Upper lobe of left lung (tissue), 6 donors: ENCODE measurements at regions not wholly inside any gene's neighbourhood (a gene's known extent, or its start where the extent isn't known, plus 50 kb on each side); places are given as distances from the start of the nearest gene placed in this dataset.

Experiments used
- ATAC-seq, 2 donors: fragments of 200-7000 bp; cut with Tn5 transposase; one replicate each; pipeline ENCODE4 v1.9.1; 2022; ENCODE audit warnings: mild to moderate bottlenecking in 2 of 2, moderate library complexity in 2 of 2; ENCODE audit not compliant: low FRiP score in 2 of 2
- DNase-seq, 2 donors: peaks; one replicate each; pipeline ENCODE4 v3.0.0-alpha.2; 2019 to 2020
- H3K27ac ChIP-seq, 4 donors: fragments of 200-600 bp; sonication (generic); one replicate each; pipeline ENCODE4 v1.5.1; 2016 to 2019
- H3K27me3 ChIP-seq, 4 donors: fragments of 200-600 bp; sonication (generic); one replicate each; pipeline ENCODE4 v1.5.1; 2017 to 2019
- H3K36me3 ChIP-seq, 4 donors: fragments of 200-600 bp; sonication (generic); one replicate each; pipeline ENCODE4 v1.5.1; 2016 to 2019
- H3K4me1 ChIP-seq, 4 donors: fragments of 200-600 bp; sonication (generic); one replicate each; pipeline ENCODE4 v1.5.1; 2018 to 2019
- H3K4me3 ChIP-seq, 4 donors: fragments of 200-600 bp; sonication (generic); one replicate each; pipeline ENCODE4 v1.5.1; 2017 to 2019; ENCODE audit warnings: mild to moderate bottlenecking in 2 of 4, moderate library complexity in 1 of 4
- H3K9me3 ChIP-seq, 4 donors: fragments of 200-600 bp; sonication (generic); one replicate each; pipeline ENCODE4 v1.5.1; 2018 to 2019
- EP300 ChIP-seq, 4 donors: sonication (generic); formaldehyde crosslinking; IDR thresholded peaks; one replicate each; pipeline ENCODE4 v1.5.1; 2017; ENCODE audit warnings: antibody characterized with exemption in 4 of 4, control low read depth in 2 of 4
- POLR2A ChIP-seq, 4 donors: fragments of 450-650 bp; IDR thresholded peaks; one replicate each; pipeline ENCODE4 v1.5.1; 2016 to 2017; ENCODE audit warnings: antibody characterized with exemption in 4 of 4, mild to moderate bottlenecking in 2 of 4
- POLR2AphosphoS5 ChIP-seq, 2 donors: sonication (generic); formaldehyde crosslinking; IDR thresholded peaks; one replicate each; pipeline ENCODE4 v1.5.1; 2017; ENCODE audit warnings: antibody characterized with exemption in 2 of 2
- whole genome bisulfite sequencing, 2 donors: methylation state at CpG; one replicate each; pipeline ENCODE4 v1.1.5; 2017 to 2018; 5-methylcytosine and 5-hydroxymethylcytosine counted together
- TF ChIP-seq, protein P1 (sequence below), 6 experiments: fragments of 450-650 bp in 4 of 6; fragments of 200-600 bp in 2 of 6; sonication (generic) in 2 of 6; IDR thresholded peaks; one replicate each; pipeline ENCODE4 v1.5.1; 2016 to 2019; ENCODE audit warnings: antibody characterized with exemption in 6 of 6
- donor health status: DM: no; HTN: no; CAD: no; lungs with moderate emphysema.
- donor health status: DM: no; HTN: yes; CAD: no; lungs with severe emphysema.

- H3K9me3 ChIP-seq = no peaks in the 10 kb centered on the region
- no peak overlapping the region for H3K4me3 ChIP-seq
- DNase-seq (no peak), ATAC-seq (no peak)
- H3K4me1 ChIP-seq = no peaks in the 10 kb centered on the region
- TF ChIP-seq EP300 (IDR thresholded peaks at IDR 0.05) (no peak), POLR2AphosphoS5 (IDR thresholded peaks at IDR 0.05) (no peak), POLR2A (IDR thresholded peaks at IDR 0.05) (no peak)
- H3K36me3 ChIP-seq = no peaks in the 10 kb centered on the region
- no peaks in the 10 kb centered on the region for H3K27me3 ChIP-seq
- no peak overlapping the region for H3K27ac ChIP-seq
- 65 to 67% methylated on average over 4 of the region's 4 CpGs for WGBS, 2 donors
Measured at GRCh38 chr9:12204512-12204911, 488.7 kb upstream of the TYRP1 start.

DNA sequence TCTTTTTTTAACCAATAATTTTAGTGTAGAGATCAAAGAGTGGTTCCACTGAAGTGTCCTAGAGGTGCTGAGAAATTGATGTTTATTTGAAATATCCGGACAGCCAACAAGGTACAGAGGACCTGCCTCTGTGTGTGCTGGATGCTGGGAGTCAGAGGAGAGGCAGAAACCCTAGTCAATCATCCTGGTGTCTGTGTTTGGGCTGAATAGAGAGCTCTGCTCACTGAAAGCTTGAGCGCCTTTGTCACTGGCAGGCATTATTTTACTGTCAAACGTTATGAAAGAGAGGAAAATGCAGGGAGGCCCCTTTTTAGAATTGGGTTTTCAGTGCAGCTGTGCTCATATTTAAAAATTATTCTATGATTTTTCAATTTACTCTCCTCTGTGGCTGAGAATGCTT, 480.3 kb upstream of the TYRP1 start:
- H3K4me1 ChIP-seq = no peaks in the 10 kb centered on the region
- no peaks in the 10 kb centered on the region for H3K27me3 ChIP-seq
- no peaks in the 10 kb centered on the region for H3K9me3 ChIP-seq
- 44 to 56% methylated on average over 3 of the region's 3 CpGs for WGBS, 2 donors
- H3K27ac ChIP-seq = no peak overlapping the region
- ATAC-seq (no peak), DNase-seq (no peak)
- no peak overlapping the region for H3K4me3 ChIP-seq
- H3K36me3 ChIP-seq = no peaks in the 10 kb centered on the region
- TF ChIP-seq, protein P1, sequence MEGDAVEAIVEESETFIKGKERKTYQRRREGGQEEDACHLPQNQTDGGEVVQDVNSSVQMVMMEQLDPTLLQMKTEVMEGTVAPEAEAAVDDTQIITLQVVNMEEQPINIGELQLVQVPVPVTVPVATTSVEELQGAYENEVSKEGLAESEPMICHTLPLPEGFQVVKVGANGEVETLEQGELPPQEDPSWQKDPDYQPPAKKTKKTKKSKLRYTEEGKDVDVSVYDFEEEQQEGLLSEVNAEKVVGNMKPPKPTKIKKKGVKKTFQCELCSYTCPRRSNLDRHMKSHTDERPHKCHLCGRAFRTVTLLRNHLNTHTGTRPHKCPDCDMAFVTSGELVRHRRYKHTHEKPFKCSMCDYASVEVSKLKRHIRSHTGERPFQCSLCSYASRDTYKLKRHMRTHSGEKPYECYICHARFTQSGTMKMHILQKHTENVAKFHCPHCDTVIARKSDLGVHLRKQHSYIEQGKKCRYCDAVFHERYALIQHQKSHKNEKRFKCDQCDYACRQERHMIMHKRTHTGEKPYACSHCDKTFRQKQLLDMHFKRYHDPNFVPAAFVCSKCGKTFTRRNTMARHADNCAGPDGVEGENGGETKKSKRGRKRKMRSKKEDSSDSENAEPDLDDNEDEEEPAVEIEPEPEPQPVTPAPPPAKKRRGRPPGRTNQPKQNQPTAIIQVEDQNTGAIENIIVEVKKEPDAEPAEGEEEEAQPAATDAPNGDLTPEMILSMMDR (IDR thresholded peaks at IDR 0.05) = no peak
- TF ChIP-seq EP300 (IDR thresholded peaks at IDR 0.05) = no peak
- no peak for TF ChIP-seq POLR2A (IDR thresholded peaks at IDR 0.05)
- no peak for TF ChIP-seq POLR2AphosphoS5 (IDR thresholded peaks at IDR 0.05)

DNA sequence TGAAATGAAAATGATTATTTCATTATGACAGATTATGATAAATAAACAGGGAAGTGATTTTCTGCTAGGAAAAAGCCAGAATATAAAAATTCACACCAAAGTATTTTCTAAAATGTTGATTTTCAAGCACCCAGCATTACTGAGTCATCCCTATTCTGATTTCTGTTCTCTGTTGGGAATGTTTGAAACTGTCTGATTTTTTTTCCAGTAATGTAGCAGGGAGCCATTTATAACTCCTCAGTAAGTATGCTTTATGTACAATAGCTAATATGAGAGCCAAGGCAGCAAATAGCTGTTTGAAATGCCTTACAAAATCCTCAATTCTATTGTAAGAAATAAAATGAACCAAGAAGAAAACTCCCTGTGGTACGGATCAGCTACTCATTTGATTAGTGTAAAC, 471.7 kb upstream of the TYRP1 start:
- no peak overlapping the region for H3K4me3 ChIP-seq
- H3K4me1 ChIP-seq = no peaks in the 10 kb centered on the region
- 20 to 66% methylated on average over 1 of the region's 1 CpG for WGBS, 2 donors
- no peak for TF ChIP-seq POLR2A (IDR thresholded peaks at IDR 0.05)
- TF ChIP-seq, protein P1 (IDR thresholded peaks at IDR 0.05) = no peak
- TF ChIP-seq POLR2AphosphoS5 (IDR thresholded peaks at IDR 0.05) = no peak
- no peak for TF ChIP-seq EP300 (IDR thresholded peaks at IDR 0.05)
- no peak for ATAC-seq
- no peaks in the 10 kb centered on the region for H3K9me3 ChIP-seq
- no peak for DNase-seq
- H3K27ac ChIP-seq = no peak overlapping the region
- H3K36me3 ChIP-seq = no peaks in the 10 kb centered on the region
- no peaks in the 10 kb centered on the region for H3K27me3 ChIP-seq

DNA sequence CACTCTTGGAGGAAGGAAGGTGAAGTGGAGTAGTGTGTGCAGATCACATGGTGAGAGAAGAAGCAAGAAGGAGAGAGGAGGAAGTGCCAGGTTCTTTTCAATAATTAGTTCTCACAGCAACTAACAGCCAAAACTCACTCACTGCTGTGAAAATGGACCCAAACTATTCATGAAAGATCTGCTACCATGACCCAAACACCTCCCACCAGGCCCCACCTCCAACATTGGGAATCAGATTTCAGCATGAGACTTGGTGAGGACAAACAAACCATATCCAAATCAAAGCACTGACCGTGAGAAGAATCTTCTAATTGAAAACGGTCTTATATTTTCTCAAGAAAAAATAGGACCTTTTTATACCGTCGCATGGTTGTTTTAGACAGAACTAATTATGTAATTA, 468.7 kb upstream of the TYRP1 start:
- no peaks in the 10 kb centered on the region for H3K9me3 ChIP-seq
- H3K27ac ChIP-seq = no peak overlapping the region
- ATAC-seq (no peak), DNase-seq (no peak)
- no peaks in the 10 kb centered on the region for H3K4me1 ChIP-seq
- 63 to 71% methylated on average over 4 of the region's 4 CpGs for WGBS, 2 donors
- no peak overlapping the region for H3K4me3 ChIP-seq
- no peaks in the 10 kb centered on the region for H3K36me3 ChIP-seq
- TF ChIP-seq POLR2A (IDR thresholded peaks at IDR 0.05) (no peak), POLR2AphosphoS5 (IDR thresholded peaks at IDR 0.05) (no peak), EP300 (IDR thresholded peaks at IDR 0.05) (no peak)
- no peaks in the 10 kb centered on the region for H3K27me3 ChIP-seq

DNA sequence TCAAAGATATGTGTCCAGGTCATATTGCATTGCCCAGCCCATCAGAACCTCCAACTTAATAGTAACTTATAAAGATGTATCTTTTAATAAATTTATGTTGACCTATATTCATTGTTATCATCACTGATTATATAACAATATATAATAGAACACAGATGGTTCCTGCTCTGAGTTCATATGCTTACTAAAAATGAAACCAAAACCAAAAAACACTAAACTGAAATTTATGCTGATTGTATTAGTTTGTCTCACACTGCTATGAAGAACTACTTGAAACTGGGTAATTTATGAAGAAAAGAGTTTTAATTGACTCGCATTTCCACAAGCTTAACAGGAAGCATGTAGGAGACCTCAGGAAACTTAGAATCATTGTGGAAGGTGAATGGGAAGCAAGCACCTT, 462.5 kb upstream of the TYRP1 start:
- Histone ChIP-seq H3K27ac (no peak overlapping the region), H3K4me1 (no peaks in the 10 kb centered on the region), H3K4me3 (no peak overlapping the region), H3K27me3 (no peaks in the 10 kb centered on the region), H3K9me3 (peaks cover 0 to 12% (median 4%) of the 10 kb centered on the region in 4 donors), H3K36me3 (no peaks in the 10 kb centered on the region)
- WGBS, 2 donors = 53 to 71% methylated on average over 1 of the region's 1 CpG
- no peak for DNase-seq
- TF ChIP-seq, protein P1 (IDR thresholded peaks at IDR 0.05) = no peak
- no peak for TF ChIP-seq EP300 (IDR thresholded peaks at IDR 0.05)
- TF ChIP-seq POLR2AphosphoS5 (IDR thresholded peaks at IDR 0.05) = no peak
- no peak for TF ChIP-seq POLR2A (IDR thresholded peaks at IDR 0.05)
- no peak for ATAC-seq

GRCh38 chr9:12231832-12232231, 461.4 kb upstream of the TYRP1 start:
- Histone ChIP-seq H3K9me3 (peaks cover 0 to 12% (median 4%) of the 10 kb centered on the region in 4 donors), H3K4me1 (no peaks in the 10 kb centered on the region), H3K36me3 (no peaks in the 10 kb centered on the region), H3K27me3 (no peaks in the 10 kb centered on the region), H3K4me3 (no peak overlapping the region), H3K27ac (no peak overlapping the region)
- ATAC-seq (no peak), DNase-seq (no peak)
- TF ChIP-seq EP300 (IDR thresholded peaks at IDR 0.05) = no peak
- TF ChIP-seq, protein P1 (IDR thresholded peaks at IDR 0.05) = no peak
